HUDEP-2 (cell line): ENCODE measurements at regions not wholly inside any gene's neighbourhood (a gene's known extent, or its start where the extent isn't known, plus 50 kb on each side); places are given as distances from the start of the nearest gene placed in this dataset.
"Not testable (repeated sequence)": the region's sequence is repeated elsewhere in the genome, so short reads cannot be mapped to it uniquely, and the experiment has no call there.

Experiments
- DNase-seq, 76 experiments: peaks; one replicate each; lab custom pipeline; 2025; ENCODE audit not compliant: unreplicated experiment in 76 of 76; lab: John Stamatoyannopoulos, UW

DNA sequence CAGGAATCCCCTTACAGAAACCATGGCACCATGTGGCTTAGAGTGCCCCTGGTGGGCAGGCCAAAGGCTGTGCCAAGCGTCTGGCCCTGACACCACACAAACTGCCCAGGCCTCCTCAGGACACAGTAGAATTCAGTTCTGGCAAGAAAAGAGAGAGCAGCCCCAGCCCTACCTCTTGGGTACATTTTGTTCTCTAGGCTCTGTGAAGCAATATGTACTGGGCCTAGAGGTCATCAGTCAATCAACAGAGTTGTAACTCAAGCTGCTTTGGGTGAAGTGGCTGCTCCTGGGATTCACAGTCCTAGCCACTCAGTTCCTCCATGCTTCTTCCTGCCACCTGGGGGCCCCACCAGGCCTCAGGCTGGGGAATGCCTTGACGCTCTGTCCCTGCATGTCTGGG is 158.1 kb upstream of the MAMLD1 start:
- DNase-seq: no peak

DNA sequence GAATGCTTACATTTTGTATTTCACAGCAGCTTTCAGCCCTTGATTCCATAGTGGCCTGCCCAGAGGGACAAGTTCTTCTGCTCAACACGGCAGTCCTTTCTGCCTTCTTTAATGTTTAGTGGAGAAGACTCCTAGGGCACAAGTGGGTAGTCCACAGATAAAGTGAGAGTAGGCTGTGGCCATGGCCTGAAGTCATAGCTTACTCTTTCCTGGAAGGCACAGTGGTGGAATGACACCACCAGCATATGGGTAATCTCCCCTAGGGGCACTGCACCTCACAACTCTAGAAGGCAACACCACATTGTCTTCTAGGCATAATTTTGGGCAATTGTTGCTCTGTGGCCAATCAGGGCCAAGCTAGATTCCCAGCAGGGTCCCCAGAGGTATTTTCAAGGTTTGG is 155.4 kb upstream of the MAMLD1 start:
- DNase-seq: no peak

DNA sequence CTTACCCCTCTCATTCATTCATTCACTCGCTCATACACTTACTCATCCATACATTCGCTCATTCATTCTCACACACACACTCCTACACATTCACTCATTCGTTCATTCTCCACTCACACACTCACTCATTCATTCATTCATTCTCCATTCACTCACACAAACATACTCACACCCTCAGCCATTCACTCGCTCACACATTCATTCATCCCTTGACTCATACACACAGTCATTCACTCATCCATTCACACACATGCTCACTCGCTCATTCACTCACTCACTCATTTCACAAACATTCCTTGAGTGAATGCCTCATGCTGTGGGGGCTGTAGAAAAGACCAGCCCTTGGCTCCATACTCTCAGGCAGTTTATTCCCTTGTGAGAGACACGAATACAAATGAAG is 151.1 kb upstream of the MAMLD1 start:
- no peak for DNase-seq

DNA sequence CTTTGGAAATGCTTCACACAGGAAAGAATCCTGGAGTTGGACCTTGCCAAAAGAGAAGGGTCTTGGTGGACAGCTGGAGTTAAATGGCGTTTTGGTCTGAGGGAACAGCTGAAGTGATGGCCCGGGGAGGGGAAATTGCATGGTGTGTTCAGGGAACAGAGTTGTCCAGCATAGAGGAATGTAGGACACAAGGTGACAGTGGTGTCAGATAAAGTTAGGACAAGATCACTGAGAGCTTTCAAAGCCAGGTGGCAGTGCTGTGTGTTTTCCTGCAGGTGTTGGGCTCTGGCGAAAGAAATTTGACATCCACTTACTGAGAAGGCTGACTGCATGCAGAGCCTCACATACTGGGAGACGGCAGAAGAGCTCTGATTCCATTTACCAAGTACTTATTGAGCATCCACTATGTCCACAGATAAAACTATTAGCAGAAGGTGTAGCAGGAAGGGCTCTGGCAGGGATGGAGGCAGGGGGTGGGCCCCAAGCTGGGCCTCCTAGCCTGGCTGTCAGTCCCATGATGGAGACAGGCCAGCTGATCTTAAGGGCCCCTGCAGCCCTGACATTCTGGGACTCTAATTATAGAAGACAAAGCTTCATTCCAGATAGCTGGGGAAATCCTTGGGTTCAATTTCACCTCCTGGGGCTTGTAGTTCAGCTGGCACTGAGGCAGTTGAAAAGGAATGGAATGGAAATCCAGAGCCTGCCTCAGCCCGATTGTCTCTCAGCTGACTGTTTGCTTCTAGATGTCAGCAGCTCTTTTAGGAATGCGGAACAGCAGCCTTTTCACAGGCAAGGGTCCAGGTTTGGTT is 150.2 kb upstream of the MAMLD1 start:
- DNase-seq: no peak

DNA sequence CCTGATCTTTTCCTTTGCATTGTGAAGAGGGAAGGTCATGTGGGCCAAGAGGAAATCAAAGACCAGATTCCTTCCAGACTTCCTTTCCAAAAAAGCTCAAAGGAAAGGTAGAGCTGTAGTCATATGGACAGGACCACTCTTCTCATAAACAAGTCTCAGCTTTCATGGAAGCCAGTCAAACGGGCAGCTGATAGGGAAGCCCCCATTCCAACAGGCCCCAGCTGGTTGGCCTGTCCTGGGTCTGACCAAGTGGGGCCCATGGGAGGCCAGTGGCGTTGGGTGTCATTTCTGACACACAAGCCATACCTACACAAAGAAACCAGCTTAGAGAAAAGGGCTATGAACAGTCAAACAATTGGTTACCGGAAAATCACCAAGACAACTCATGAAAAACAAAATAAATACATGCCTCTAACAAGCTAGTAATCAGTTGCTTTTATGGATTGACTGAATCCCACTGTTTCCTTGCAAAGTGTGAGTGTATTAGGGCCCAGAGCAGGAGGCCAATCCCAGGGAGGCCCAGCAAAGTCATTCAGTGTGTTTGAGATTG is 149.6 kb upstream of the MAMLD1 start:
- no peak for DNase-seq

DNA sequence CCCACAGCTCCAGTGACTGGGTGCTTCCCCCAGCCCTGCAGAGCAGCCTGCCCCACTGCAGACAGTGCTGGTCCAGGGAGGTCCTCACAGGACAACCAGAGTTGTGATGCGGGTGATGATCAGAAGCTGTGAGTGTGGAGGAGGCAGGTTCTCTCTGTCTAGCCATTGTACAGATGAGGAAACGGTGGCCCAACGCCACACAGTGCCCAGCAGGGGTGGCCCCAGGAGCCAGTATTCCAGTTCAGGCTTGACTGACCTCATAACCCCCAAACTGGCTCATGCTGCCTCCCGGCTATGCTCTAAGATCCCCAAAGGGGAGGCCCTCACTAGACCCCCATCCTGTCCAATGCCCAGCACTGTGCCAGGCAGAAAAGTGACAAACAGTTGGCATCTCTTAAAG is 147.1 kb upstream of the MAMLD1 start:
- DNase-seq: not testable (repeated sequence)

DNA sequence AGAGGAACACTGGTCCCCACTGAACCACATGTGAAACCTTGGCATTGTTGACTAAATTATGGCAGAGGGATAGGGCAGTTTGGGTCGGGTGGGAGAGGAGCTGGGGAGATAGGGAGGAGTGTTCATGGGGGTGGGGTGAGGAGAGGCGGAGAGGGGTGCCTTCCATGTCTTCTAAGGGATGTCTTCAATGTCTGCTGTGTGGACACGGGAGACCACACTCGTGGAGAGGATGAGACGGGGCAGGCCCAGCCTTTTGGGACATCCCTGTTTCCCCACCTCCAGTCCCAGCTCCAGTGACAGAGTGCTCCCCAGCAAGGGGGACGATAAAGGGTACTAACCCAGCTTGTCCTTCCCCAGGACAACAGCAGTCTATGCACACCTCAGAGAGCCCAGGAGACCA is 146.4 kb upstream of the MAMLD1 start:
- no peak for DNase-seq

DNA sequence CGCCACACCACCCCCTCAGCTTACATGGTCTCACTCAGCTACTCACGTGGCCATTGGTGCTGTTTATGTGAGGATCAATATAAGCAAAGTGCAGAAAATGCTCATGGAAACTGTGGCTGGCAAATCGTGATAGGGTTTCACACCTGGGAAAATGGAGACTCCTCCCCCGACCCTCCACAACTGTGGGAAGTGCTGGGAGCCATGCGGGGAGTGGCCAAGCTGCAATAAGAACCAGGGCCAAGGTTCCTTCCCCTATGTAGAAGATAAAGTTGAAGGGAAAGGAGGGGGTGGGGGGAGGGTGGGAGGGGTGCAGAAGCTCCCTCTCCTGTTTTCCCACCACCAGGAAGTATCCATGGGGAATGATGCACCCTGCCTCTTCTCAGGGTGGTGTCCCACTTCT is 145.5 kb upstream of the MAMLD1 start:
- no peak for DNase-seq

DNA sequence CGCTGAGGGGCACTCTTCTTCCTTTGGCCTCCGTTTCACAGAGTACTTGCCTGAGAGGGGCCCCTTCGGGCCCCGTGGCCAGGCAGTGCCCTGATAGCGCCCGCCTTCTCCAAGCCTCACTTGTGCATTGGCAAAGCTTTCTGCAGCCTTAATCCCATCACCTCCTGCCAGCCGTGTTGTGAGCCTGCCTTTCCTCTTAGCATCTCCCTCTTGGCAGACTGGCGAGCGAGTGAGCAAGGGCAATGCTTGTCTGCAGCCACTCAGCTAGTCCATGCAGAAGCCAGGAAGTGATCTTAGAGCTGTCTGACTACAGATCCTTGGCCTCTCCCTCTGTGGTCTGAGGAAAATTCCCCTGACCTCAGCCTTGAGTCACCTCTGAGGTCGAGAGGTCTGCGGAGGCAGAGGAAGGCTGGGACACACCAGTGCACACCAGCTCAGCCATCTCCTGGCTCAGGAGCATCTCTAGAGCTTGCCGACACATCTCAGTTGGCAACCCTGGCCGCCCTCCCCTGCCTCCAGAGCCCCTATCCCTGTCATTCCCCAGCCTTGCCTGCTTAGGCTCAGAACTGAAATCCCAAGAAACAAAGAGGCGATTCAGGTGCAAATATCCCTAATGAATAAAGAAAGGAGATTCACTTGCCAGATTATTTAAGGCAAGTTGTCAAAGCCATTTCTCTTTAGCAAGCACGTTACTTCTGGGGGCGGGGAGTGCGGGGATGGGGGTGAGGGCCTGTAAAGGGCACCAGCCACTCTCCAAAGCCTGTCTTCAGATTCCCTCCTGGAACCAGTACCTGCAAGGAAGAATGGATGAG is 143.5 kb upstream of the MAMLD1 start:
- no peak for DNase-seq

DNA sequence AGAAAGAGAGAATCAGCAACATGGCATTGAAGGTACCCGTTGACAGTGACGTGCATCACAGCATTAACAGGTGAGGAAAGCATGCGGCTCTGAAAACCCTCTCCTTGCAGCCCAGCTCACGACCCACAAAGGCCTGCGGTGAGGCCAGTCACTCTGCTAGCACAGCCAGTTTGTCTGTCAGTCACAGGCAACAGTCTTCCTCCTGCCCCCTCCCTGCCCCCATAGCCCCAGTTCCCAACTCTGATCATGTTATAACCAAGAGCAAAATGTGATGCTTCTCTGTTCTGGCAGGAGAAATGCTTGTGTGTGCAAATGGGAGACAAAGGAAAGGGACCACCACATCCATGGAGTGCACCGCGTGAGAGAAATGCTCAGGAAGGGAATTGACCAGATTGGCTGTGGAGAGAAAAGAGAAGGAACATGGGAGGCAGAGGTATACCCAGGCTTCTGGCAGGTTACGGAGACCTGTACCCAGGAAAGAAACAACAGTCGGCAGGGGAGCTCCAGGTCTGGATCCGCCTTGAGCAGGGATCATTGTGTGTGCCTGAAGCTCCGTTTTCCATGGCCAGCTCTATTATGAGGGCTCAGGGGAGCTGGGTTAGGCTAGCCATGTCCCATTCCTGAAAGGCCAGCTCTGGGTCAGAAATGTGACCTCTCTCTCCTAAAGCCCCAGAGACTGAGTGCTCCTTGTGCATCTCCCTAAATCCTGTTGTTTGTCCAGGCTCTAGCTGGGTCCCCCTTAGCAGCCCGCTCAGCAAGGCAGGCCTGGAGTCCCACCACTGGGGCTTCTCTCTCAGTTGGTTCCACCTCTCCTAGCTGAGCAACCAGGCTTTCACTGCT is 139.7 kb upstream of the MAMLD1 start:
- DNase-seq: no peak

DNA sequence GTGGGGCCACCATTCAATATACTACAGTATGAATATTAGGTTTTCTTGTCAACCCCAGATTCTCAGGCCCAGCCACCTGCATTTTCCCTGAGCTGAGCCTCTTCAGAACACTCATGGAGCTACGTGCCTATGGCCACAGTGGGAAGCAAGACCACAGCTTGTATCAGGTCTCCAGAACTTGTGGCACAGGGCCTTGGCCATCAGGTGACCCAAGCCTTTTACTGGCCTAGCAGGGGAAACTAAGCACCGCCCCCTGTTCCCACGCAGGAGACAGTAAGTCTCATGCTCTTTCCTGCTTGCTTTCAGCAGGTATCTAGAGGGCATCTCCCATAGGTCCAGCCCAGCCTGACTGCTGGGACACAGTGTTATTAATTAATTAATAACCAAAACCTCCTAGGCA is 138.4 kb upstream of the MAMLD1 start:
- no peak for DNase-seq

DNA sequence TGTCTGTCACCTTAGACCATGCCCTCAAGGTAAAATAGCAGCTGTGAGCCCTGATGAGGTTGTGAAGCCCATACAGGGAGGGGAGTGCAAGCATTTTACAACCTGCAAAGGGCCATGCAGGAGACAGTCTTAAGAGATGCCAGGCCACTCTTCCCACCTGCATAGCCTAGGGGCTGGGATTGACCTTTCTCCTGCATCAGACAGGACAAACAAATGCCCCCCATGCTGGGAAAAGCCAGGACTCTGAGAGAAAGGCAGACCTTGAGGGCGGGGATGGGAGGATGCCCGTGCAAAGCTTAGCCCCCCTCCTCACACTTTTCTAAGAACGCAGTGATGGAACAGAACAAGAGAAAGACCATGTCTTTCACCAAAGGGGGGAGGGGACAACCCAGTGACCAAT is 137.9 kb upstream of the MAMLD1 start:
- no peak for DNase-seq

DNA sequence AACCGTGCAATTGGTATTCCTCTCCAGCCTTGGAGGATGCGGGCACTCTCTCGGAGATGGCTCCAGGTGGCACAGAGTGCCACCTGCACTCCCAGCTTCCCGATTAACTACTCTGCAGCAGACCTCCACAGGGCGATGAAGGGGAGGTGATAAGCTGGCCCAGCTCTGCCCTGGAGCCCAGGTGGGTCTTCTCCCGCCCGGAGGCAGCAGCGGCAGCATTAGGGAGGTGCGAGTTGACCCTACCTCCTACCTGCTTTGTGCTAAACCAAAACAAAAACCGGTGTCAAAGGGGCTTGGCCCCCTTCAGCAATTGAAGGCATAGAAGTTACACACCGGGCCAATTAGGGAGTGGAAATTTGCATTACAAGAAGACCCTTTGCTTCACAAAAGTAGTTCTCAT is 137.4 kb upstream of the MAMLD1 start:
- no peak for DNase-seq

DNA sequence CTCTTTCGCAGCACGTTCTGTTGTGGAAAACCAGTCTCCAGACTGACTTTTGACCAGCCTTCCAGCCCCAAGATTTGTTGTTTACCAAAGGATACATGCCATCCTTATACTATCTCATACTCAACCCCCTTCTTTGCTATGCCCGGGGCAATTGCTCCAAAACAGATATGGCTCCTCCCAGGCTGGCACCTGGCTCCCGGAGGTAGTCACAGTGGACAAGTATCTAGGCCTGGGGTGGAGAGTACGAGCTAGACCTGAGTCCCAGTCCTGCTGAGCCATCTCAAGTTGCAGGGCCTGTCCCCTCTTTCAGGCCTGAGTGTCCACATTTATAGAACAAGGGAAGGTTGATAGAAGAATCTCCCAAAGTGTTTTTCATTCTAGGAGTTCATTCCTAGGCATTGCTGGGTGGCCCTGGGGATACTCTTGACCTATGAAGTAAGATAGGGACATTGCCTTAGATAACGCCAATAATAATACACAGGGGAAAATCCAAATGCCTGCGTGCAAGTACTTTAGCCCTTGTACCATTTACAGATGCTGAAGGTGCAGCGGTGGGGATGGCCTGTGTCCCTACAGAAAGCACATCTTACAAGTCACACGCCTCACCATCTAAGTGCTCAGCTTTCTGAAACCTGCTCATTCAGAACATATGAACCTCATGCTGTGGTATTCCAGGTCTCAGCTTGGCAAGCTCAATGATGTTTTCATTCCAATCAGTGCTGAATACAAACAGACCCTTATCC is 136.7 kb upstream of the MAMLD1 start:
- no peak for DNase-seq

DNA sequence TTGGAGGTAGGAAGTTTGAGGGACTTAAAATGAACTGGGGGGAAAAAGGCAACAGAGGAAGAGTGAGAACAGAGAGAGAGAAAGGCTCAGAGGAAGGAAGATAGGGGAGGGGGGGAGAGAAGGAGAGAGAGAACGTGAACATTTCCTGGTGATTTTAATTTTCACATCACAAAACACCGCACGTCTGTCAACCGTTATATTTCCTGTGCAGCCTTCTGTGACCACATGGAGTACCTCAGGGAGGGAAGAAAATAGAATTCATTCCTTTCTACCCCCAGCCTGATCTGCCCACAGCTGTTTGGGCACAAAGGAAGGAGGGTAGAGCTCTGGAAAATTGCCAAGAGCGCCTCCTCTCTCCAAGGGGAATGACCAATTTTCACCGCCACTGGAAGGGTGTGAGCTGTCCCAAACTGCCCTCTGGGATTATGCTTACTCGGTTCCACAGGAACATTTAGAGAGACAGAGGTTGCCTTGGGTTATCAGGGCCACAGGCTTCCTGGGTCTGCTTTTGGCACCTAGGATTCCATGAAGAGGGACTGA is 135.7 kb upstream of the MAMLD1 start:
- no peak for DNase-seq

DNA sequence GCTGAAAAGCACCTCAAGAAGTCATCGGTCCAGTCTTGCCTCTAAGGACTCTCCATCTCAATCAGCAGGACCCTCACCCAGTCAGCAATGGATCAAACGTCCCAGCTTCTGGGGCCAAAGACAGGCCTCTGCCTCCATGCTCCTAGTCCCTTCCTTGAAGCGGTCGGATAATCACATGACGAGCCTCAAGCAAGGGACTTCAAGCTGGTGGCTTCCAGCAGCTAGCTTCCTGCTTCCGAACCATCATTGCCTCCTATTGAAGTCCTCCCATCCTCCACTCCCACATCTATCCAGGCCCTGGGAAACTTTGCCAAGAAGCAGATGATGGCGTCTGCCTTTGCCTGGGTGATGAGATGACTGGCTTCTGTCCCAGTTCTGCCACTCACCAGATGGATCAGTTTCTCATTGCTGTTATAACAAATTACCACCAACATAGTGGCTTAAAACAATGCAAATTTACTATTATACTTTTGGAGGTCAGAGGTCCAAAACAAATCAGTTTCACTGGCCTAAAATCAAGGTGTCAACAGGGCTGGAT is 135.2 kb upstream of the MAMLD1 start:
- no peak for DNase-seq

DNA sequence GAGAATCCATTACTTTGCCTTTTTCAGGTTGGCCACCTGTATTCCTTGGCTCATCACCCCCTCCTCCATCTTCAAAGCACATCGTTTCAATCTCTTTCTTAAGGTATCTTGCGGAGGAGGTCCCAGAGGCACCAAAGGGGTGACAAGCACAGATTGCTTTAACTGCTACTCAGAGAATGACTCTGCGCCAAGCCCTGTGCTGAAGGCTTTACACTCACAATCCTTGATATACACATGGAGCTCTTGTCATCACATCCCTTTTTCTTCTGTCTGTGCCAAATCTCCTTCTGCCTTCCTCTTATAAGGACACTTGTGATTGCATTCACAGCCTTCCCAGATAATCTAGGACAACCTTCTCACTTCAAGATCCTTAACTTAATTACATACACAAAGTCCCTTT is 134.7 kb upstream of the MAMLD1 start:
- DNase-seq: no peak

DNA sequence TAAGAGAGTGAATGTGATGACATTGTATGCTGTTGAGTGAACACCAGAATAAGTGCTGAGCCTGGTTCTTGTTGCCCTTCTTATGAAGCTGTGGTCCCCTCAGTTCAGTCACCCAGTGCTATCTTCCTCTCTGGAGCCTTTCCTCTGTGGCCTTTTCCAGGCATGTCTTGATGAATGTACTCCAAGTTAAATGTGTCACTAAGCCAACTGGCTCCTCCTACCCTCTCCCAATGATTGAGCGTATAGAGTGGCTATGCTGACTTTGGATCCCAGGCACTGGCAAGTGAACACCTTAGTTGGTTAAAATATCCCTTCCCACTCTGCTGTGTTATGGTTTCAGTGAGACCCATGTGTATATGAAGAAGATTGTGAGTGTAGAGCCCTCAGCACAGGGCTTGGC is 134.1 kb upstream of the MAMLD1 start:
- no peak for DNase-seq

DNA sequence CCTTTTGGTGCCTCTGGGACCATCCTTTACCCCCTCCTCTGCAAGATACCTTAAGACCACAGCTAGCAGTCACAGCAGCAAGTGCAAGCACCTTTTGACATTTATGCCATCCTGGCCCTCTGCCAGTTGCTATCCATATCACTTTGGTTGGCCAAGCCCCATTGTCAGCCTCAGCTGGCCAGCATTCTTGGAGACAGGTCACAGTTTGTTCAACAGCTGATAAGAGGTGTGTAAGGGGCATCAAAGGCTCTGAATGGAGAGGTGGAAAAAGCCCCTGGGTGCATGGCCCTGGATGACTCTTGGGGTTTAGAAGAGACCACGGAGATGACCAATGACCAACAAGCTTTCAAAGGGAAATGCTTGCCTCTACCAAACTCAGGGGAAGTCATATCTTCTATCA is 133.6 kb upstream of the MAMLD1 start:
- DNase-seq: no peak

DNA sequence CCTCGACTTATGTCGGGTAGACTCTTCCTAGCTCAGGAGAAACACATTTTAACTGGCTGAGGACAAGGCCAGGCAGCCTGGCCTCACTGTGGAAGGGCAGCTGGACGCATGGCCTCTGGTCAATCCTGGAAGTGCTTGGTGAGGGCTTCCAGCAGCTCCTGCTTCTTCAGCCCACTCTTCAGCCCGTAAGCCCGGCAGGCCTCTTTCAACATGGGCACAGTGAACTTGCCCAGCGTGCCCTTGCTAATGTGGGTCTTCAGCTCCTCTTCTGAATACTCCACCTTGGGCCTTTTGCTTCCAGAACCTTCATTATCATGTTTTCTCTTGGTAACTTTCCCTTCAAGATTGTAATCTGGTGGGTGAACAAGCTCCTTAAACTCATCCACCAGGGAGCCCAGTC is 132.2 kb upstream of the MAMLD1 start:
- not testable (repeated sequence) for DNase-seq
